ENCODE measurements at regions not wholly inside any gene's neighbourhood (a gene's known extent, or its start where the extent isn't known, plus 50 kb on each side); places are given as distances from the start of the nearest gene placed in this dataset.

GRCh38 chr7:1329966-1330800 is 97.5 kb downstream of the UNCX start:
- H3K9ac ChIP-seq: no peak overlapping the region
- TF ChIP-seq MXI1 (IDR thresholded peaks at IDR 0.05; ENCODE audit: low read depth, low read length): no peak
- TF ChIP-seq CTCF (IDR thresholded peaks at IDR 0.05): no peak
- TF ChIP-seq SMC3 (IDR thresholded peaks at IDR 0.05; ENCODE audit: low read depth, low read length): no peak
- TF ChIP-seq FOXJ3 (CRISPR knock-in tag; IDR thresholded peaks at IDR 0.05): no peak
- TF ChIP-seq, protein P1, sequence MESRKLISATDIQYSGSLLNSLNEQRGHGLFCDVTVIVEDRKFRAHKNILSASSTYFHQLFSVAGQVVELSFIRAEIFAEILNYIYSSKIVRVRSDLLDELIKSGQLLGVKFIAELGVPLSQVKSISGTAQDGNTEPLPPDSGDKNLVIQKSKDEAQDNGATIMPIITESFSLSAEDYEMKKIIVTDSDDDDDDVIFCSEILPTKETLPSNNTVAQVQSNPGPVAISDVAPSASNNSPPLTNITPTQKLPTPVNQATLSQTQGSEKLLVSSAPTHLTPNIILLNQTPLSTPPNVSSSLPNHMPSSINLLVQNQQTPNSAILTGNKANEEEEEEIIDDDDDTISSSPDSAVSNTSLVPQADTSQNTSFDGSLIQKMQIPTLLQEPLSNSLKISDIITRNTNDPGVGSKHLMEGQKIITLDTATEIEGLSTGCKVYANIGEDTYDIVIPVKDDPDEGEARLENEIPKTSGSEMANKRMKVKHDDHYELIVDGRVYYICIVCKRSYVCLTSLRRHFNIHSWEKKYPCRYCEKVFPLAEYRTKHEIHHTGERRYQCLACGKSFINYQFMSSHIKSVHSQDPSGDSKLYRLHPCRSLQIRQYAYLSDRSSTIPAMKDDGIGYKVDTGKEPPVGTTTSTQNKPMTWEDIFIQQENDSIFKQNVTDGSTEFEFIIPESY (IDR thresholded peaks at IDR 0.05; ENCODE audit: borderline replicate concordance, low read depth): no peak
- TF ChIP-seq, protein P2, sequence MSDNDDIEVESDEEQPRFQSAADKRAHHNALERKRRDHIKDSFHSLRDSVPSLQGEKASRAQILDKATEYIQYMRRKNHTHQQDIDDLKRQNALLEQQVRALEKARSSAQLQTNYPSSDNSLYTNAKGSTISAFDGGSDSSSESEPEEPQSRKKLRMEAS (IDR thresholded peaks at IDR 0.05; ENCODE audit: low read depth): no peak
- no peak for TF ChIP-seq POLR2AphosphoS5 (IDR thresholded peaks at IDR 0.05; ENCODE audit: low read depth, low read length)
- TF ChIP-seq PBX3 (IDR thresholded peaks at IDR 0.05): no peak
- TF ChIP-seq MEF2A (IDR thresholded peaks at IDR 0.05; ENCODE audit: borderline replicate concordance, low read depth): no peak
- TF ChIP-seq SIN3A (IDR thresholded peaks at IDR 0.05; ENCODE audit: borderline replicate concordance, low read depth, low read length): no peak
- no peak for TF ChIP-seq RFX5 (IDR thresholded peaks at IDR 0.05; ENCODE audit: low read length)
- TF ChIP-seq FOSL2 (IDR thresholded peaks at IDR 0.05; ENCODE audit: borderline replicate concordance, low read depth): no peak
- TF ChIP-seq GATA2 (CRISPR knock-in tag; IDR thresholded peaks at IDR 0.05): no peak
- H3K27me3 ChIP-seq (ENCODE audit: insufficient read depth): peaks cover 93% of the 10 kb centered on the region
- no peaks in the 10 kb centered on the region for H3K9me2 ChIP-seq
- no peak overlapping the region for H3K27ac ChIP-seq (ENCODE audit: low read depth in 2 of 2, low read length in 1 of 2)
- no peak overlapping the region for H3K4me3 ChIP-seq (ENCODE audit: low read depth in 2 of 2, low read length in 1 of 2)
- WGBS (ENCODE audit: low lambda C conversion rate): 25% methylated on average over 29 of the region's 38 CpGs
- H3K9me3 ChIP-seq: no peaks in the 10 kb centered on the region; the same call in 1 of the 2 replicates
- H3K79me2 ChIP-seq (ENCODE audit: insufficient read depth): no peaks in the 10 kb centered on the region
- peak; percentile 45 for DNase-seq
- H3K4me2 ChIP-seq: no peak overlapping the region
- no peaks in the 10 kb centered on the region for H3K36me3 ChIP-seq (replicated peaks in 1 of 2; ENCODE audit: control insufficient read depth in 1 of 2, insufficient read depth in 2 of 2, low read length in 1 of 2)
- ChIA-PET CTCF (interaction anchor here (1.8 kb wide), 2 partner anchors 102 to 137 kb away, joined by 5 to 9 read pairs; no protein-coding TSS in a partner anchor), POLR2A (no interaction called here)
- no peaks in the 10 kb centered on the region for H3K4me1 ChIP-seq (ENCODE audit: control insufficient read depth in 1 of 2, insufficient read depth in 2 of 2, low read depth in 1 of 2, low read length in 1 of 2)
- H3F3A ChIP-seq (replicated peaks; ENCODE audit: insufficient read depth): peaks cover 14% of the 10 kb centered on the region
- no peaks in the 10 kb centered on the region for H4K20me1 ChIP-seq (ENCODE audit: insufficient read depth)
- no peak overlapping the region for H2AFZ ChIP-seq (ENCODE audit: low read depth)
